Breast epithelium (tissue), 3 donors: ENCODE measurements at regions not wholly inside any gene's neighbourhood (a gene's known extent, or its start where the extent isn't known, plus 50 kb on each side); places are given as distances from the start of the nearest gene placed in this dataset.

Experiments used
- POLR2A ChIP-seq: fragments of 450-650 bp; IDR thresholded peaks from one replicate; pipeline ENCODE4 v1.6.1; 2016; ENCODE audit warnings: antibody characterized with exemption, mild to moderate bottlenecking, moderate library complexity
- POLR2AphosphoS5 ChIP-seq, 3 donors: sonication (generic); formaldehyde crosslinking; IDR thresholded peaks; one replicate each; pipeline ENCODE4 v1.6.1; 2017; ENCODE audit warnings: antibody characterized with exemption in 3 of 3
- TF ChIP-seq, protein P1 (sequence below), 3 donors: fragments of 450-650 bp; IDR thresholded peaks; one replicate each; pipeline ENCODE4 v1.5.1; 2016 to 2017; ENCODE audit warnings: antibody characterized with exemption in 3 of 3, mild to moderate bottlenecking in 3 of 3, moderate library complexity in 3 of 3

DNA sequence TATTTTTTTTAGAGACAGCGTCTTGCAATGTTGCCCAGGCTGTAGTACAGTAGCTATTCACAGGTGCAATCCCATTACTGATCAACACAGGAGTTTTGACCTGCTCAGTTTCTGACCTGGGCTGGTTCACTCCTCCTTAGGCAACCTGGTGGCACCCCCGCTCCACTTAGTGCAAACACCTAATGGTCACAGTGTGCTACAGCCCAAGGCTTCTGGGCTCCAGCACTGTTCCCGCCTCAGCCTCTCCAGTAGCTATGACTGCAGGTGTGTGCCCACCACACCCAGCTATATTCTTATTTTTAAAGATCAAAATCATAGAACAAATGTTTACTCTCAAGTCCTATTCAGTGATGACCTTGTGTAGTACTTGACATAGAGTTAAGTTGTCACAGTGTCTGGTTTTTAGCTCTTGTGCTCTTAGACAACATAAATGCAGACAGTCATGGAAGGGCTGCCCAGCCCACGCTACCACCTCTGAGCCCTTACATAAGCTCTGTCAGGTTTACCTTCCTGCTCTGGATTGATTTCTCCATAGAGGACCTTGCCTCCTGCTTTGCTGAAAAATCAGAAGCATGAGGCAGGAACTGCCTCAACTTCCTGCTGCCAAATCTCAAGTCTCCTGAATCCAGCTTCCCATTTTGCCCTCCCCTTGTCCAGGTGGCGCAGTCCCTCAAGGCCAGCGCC, 82.2 kb upstream of the SLC1A4 start:
- TF ChIP-seq, protein P1, sequence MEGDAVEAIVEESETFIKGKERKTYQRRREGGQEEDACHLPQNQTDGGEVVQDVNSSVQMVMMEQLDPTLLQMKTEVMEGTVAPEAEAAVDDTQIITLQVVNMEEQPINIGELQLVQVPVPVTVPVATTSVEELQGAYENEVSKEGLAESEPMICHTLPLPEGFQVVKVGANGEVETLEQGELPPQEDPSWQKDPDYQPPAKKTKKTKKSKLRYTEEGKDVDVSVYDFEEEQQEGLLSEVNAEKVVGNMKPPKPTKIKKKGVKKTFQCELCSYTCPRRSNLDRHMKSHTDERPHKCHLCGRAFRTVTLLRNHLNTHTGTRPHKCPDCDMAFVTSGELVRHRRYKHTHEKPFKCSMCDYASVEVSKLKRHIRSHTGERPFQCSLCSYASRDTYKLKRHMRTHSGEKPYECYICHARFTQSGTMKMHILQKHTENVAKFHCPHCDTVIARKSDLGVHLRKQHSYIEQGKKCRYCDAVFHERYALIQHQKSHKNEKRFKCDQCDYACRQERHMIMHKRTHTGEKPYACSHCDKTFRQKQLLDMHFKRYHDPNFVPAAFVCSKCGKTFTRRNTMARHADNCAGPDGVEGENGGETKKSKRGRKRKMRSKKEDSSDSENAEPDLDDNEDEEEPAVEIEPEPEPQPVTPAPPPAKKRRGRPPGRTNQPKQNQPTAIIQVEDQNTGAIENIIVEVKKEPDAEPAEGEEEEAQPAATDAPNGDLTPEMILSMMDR (IDR thresholded peaks at IDR 0.05), result no peak
- TF ChIP-seq POLR2A, result no peak
- no peak for TF ChIP-seq POLR2AphosphoS5 (IDR thresholded peaks at IDR 0.05)
